ENCODE measurements at regions not wholly inside any gene's neighbourhood (a gene's known extent, or its start where the extent isn't known, plus 50 kb on each side); places are given as distances from the start of the nearest gene placed in this dataset.
"Not testable (repeated sequence)": the region's sequence is repeated elsewhere in the genome, so short reads cannot be mapped to it uniquely, and the experiment has no call there.

DNA sequence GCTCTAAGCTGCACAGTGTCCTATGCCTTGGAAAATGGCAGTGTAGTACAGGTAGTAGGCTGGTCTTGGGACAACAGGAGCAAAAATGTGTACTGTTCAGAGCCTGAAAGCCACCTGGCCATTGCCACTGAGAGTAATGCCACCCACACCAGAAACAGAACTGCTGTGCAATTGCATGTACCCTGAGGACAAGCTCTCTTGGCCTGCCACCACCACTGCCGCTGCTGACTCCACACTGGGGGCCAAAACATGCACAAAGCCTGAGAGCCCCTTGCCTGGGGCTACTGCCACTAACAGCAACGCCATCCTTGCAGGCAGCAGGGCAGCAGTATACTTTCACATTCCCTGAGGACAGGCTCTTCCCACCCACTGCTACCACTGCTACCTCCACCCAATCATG, 251.9 kb upstream of the CDH12 start:
- intact Hi-C loops (cut with DNase I): no loop called here
- TF ChIP-seq, protein P1, sequence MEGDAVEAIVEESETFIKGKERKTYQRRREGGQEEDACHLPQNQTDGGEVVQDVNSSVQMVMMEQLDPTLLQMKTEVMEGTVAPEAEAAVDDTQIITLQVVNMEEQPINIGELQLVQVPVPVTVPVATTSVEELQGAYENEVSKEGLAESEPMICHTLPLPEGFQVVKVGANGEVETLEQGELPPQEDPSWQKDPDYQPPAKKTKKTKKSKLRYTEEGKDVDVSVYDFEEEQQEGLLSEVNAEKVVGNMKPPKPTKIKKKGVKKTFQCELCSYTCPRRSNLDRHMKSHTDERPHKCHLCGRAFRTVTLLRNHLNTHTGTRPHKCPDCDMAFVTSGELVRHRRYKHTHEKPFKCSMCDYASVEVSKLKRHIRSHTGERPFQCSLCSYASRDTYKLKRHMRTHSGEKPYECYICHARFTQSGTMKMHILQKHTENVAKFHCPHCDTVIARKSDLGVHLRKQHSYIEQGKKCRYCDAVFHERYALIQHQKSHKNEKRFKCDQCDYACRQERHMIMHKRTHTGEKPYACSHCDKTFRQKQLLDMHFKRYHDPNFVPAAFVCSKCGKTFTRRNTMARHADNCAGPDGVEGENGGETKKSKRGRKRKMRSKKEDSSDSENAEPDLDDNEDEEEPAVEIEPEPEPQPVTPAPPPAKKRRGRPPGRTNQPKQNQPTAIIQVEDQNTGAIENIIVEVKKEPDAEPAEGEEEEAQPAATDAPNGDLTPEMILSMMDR (IDR thresholded peaks at IDR 0.05): no peak
- peaks cover 0 to 13% of the 10 kb centered on the region in 2 donors for H3K9me3 ChIP-seq
- no peaks in the 10 kb centered on the region for H3K27me3 ChIP-seq
- no peaks in the 10 kb centered on the region for H3K4me1 ChIP-seq
- ATAC-seq (no peak), DNase-seq (peak in 1 of 4 donors; percentile 36)
- H3K27ac ChIP-seq: no peak overlapping the region
- H3K4me3 ChIP-seq: no peak overlapping the region
- no peaks in the 10 kb centered on the region for H3K36me3 ChIP-seq

DNA sequence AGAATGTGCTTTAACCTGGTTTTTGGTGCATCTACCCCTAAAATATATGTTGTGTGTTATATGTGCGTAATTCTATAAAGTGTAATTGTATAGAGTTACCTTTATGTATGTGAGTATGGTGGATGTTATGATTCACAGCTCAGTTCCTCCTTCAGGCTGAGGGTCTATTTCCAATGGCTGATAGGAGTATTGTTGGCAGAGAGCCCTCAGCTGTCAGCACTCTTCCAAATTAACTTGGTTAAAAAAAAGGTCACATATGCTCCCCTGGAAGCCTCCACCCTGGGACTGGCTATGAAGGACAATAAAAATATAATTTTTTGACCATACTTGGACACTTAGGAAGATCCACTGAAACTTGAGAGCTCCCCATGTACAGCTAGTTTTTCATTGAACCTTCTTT, 250.4 kb upstream of the CDH12 start:
- Histone ChIP-seq H3K36me3 (no peaks in the 10 kb centered on the region), H3K4me1 (no peaks in the 10 kb centered on the region), H3K27me3 (no peaks in the 10 kb centered on the region), H3K9me3 (peaks cover 0 to 13% of the 10 kb centered on the region in 2 donors), H3K4me3 (no peak overlapping the region), H3K27ac (no peak overlapping the region)
- no peak for DNase-seq
- intact Hi-C loops (cut with DNase I): no loop called here
- TF ChIP-seq, protein P1 (IDR thresholded peaks at IDR 0.05): no peak
- no peak for ATAC-seq

DNA sequence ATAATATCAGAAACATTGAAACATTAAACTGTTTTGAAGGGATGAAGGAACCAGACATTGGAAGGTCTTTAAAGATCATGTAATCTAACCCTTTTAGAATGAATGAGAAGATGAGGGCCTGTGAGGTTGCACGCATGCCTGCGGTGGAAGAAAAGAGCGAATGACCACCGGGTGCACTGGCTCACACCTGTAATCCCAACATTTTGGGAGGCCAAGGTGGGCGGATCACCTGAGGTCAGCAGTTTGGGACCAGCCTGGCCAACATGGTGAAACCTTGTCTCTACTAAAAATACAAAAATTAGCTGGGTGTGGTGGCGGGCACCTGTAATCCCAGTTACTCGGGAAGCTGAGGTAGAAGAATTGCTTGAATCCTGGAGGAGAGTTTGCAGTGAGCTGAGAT, 242.3 kb upstream of the CDH12 start:
- H3K4me3 ChIP-seq; ATAC-seq; H3K4me1 ChIP-seq; H3K9me3 ChIP-seq; H3K36me3 ChIP-seq; intact Hi-C loops (cut with DNase I); H3K27ac ChIP-seq; H3K27me3 ChIP-seq: not testable (repeated sequence)
- DNase-seq: peak in 1 of 4 donors; percentile 17

DNA sequence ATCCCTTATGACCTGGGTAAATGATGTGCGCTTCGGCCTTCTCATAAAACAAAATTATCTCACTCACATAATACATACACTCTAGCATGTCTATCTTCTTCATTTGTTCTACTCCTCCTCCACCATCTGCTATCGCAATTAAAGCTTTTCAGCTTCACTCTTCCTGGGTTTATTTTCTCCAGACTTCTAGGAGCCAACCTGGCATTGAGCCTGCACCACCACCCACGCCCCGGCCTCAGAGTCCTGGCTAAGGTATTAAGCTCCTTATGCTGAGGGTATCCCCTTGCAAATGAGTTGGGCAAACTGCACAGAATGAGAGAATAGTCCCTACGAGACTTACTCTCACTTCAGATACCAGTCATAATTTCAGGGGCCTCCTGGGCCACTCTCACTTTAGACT, 236.1 kb upstream of the CDH12 start:
- no peak for ATAC-seq

DNA sequence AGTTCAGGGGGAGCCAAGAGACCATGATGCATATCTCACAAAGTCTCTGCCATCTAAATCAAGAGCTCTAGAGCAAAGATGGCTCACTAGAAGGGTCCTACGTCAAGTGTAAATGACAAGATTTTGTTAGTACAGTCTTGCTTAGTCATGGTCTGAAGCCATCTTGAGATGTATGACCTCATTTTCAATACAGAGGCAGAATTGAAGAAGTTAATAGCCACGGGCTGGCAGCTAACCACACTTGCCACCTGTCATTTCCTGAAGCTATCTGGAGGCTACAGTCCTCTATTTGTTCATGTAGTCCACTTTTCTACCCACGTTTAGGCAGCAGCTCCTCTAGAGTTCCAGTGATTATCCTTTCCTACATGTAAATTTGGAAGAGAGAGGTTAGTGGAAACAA, 231.7 kb upstream of the CDH12 start:
- DNase-seq: no peak

More for the DNA sequence above, 236.1 kb upstream of the CDH12 start:
- DNase-seq: no peak
- H3K27ac ChIP-seq: no peak overlapping the region
- H3K9me3 ChIP-seq: no peaks in the 10 kb centered on the region
- no peaks in the 10 kb centered on the region for H3K27me3 ChIP-seq
- no peak overlapping the region for H3K4me3 ChIP-seq
- H3K4me1 ChIP-seq: no peaks in the 10 kb centered on the region
- H3K36me3 ChIP-seq: no peaks in the 10 kb centered on the region
- TF ChIP-seq, protein P1 (IDR thresholded peaks at IDR 0.05): no peak
- intact Hi-C loops (cut with DNase I): no loop called here

DNA sequence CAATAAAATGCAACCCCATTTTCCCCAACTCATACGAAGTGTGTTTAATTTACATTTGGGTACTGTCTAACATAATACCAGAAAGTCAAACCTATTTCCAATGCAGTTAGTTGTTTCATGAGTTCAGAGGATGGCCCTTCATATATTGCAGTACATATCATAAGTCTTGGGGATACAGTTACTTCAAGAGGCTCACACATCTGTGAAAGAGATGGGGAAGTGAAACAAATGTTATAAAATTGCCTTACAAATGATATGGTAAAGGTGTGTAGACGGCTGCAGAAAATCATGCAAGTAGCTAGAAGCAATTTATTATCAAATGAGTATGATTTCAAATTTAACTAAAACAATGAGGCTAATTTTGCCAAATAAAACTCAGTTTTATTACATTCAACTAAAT, 219.0 kb upstream of the CDH12 start:
- Histone ChIP-seq H3K27me3 (no peaks in the 10 kb centered on the region), H3K27ac (no peak overlapping the region), H3K9me3 (no peaks in the 10 kb centered on the region), H3K4me1 (no peaks in the 10 kb centered on the region), H3K4me3 (no peak overlapping the region), H3K36me3 (no peaks in the 10 kb centered on the region)
- TF ChIP-seq, protein P1 (IDR thresholded peaks at IDR 0.05): no peak
- DNase-seq (no peak), ATAC-seq (no peak)
- intact Hi-C loops (cut with DNase I): no loop called here

More for the DNA sequence above, 231.7 kb upstream of the CDH12 start:
- TF ChIP-seq, protein P1 (IDR thresholded peaks at IDR 0.05): no peak
- intact Hi-C loops (cut with DNase I): no loop called here
- ATAC-seq: no peak
- Histone ChIP-seq H3K36me3 (no peaks in the 10 kb centered on the region), H3K9me3 (no peaks in the 10 kb centered on the region), H3K27ac (no peak overlapping the region), H3K4me3 (no peak overlapping the region), H3K4me1 (no peaks in the 10 kb centered on the region), H3K27me3 (no peaks in the 10 kb centered on the region)

All from left lung (tissue), 4 donors.